ENCODE measurements at regions not wholly inside any gene's neighbourhood (a gene's known extent, or its start where the extent isn't known, plus 50 kb on each side); places are given as distances from the start of the nearest gene placed in this dataset.
"Not testable (repeated sequence)": the region's sequence is repeated elsewhere in the genome, so short reads cannot be mapped to it uniquely, and the experiment has no call there.

- H3K4me3 ChIP-seq; H3K27me3 ChIP-seq; H3K36me3 ChIP-seq; intact Hi-C loops (cut with DNase I); H3K4me1 ChIP-seq; H3K9me3 ChIP-seq; H3K27ac ChIP-seq; DNase-seq (ENCODE audit: extremely low spot score in 2 of 2): not testable (repeated sequence)
Observed at GRCh38 chr4:55696424-55696823, 60.3 kb upstream of the NMU start.

GRCh38 chr4:55706541-55706940 lies 70.4 kb upstream of the NMU start:
- Histone ChIP-seq H3K9me3 (no peaks in the 10 kb centered on the region), H3K4me3 (no peak overlapping the region), H3K27me3 (no peaks in the 10 kb centered on the region), H3K36me3 (no peaks in the 10 kb centered on the region), H3K27ac (no peak overlapping the region), H3K4me1 (no peaks in the 10 kb centered on the region)
- no peak for DNase-seq (ENCODE audit: extremely low spot score in 2 of 2)
- intact Hi-C loops (cut with DNase I): no loop called here
- TF ChIP-seq POLR2A (IDR thresholded peaks at IDR 0.05): no peak
- TF ChIP-seq POLR2AphosphoS5 (IDR thresholded peaks at IDR 0.05; ENCODE audit: insufficient read depth in 1 of 2, low read depth in 1 of 2): no peak
- no peak for TF ChIP-seq CTCF (IDR thresholded peaks at IDR 0.05)

GRCh38 chr4:55707507-55707906 lies 71.4 kb upstream of the NMU start:
- no peak for DNase-seq (ENCODE audit: extremely low spot score in 2 of 2)
- H3K36me3 ChIP-seq: no peaks in the 10 kb centered on the region

GRCh38 chr4:55707991-55708390 lies 71.9 kb upstream of the NMU start:
- H3K27me3 ChIP-seq; H3K4me1 ChIP-seq; DNase-seq (ENCODE audit: extremely low spot score in 2 of 2); H3K9me3 ChIP-seq; H3K27ac ChIP-seq; H3K36me3 ChIP-seq; H3K4me3 ChIP-seq; intact Hi-C loops (cut with DNase I): not testable (repeated sequence)

More at GRCh38 chr4:55707507-55707906, 71.4 kb upstream of the NMU start:
- no peak for TF ChIP-seq CTCF (IDR thresholded peaks at IDR 0.05)
- TF ChIP-seq POLR2A (IDR thresholded peaks at IDR 0.05): no peak
- no peak for TF ChIP-seq POLR2AphosphoS5 (IDR thresholded peaks at IDR 0.05; ENCODE audit: insufficient read depth in 1 of 2, low read depth in 1 of 2)
- intact Hi-C loops (cut with DNase I): no loop called here
- no peak overlapping the region for H3K4me3 ChIP-seq
- no peaks in the 10 kb centered on the region for H3K9me3 ChIP-seq
- no peaks in the 10 kb centered on the region for H3K27me3 ChIP-seq
- H3K4me1 ChIP-seq: no peaks in the 10 kb centered on the region
- H3K27ac ChIP-seq: no peak overlapping the region

GRCh38 chr4:55712835-55713234 lies 76.7 kb upstream of the NMU start:
- H3K36me3 ChIP-seq; H3K4me1 ChIP-seq; H3K27me3 ChIP-seq; DNase-seq (ENCODE audit: extremely low spot score in 2 of 2); H3K27ac ChIP-seq; H3K9me3 ChIP-seq; H3K4me3 ChIP-seq; intact Hi-C loops (cut with DNase I): not testable (repeated sequence)

- H3K27me3 ChIP-seq: no peaks in the 10 kb centered on the region
Observed at GRCh38 chr4:55721651-55722050, 85.6 kb upstream of the NMU start.

More at GRCh38 chr4:55721651-55722050, 85.6 kb upstream of the NMU start:
- H3K9me3 ChIP-seq: no peaks in the 10 kb centered on the region
- DNase-seq (ENCODE audit: extremely low spot score in 2 of 2): no peak
- intact Hi-C loops (cut with DNase I): no loop called here
- TF ChIP-seq POLR2A (IDR thresholded peaks at IDR 0.05) (no peak), POLR2AphosphoS5 (IDR thresholded peaks at IDR 0.05; ENCODE audit: insufficient read depth in 1 of 2, low read depth in 1 of 2) (no peak), CTCF (IDR thresholded peaks at IDR 0.05) (no peak)
- H3K4me1 ChIP-seq: no peaks in the 10 kb centered on the region
- H3K36me3 ChIP-seq: no peaks in the 10 kb centered on the region
- H3K27ac ChIP-seq: no peak overlapping the region
- H3K4me3 ChIP-seq: no peak overlapping the region

Measured in vagina (tissue), 2 donors.